Epithelial cell of esophagus (primary cell): ENCODE measurements at regions not wholly inside any gene's neighbourhood (a gene's known extent, or its start where the extent isn't known, plus 50 kb on each side); places are given as distances from the start of the nearest gene placed in this dataset.

Experiments used
- DNase-seq: peaks from one replicate; pipeline ENCODE4 v3.0.0; 2010; ENCODE audit warnings: low read depth
- H3K4me3 ChIP-seq: 2 replicates; pipeline ENCODE4 v1.5.1; 2011; ENCODE audit warnings: mild to moderate bottlenecking, low read length, control low read depth
- TF ChIP-seq, protein P1 (sequence below): IDR thresholded peaks from 2 replicates; pipeline ENCODE4 v1.5.1; 2011; ENCODE audit warnings: low read depth, mild to moderate bottlenecking, low read length, control low read depth, inconsistent platforms; ENCODE audit not compliant: insufficient read depth; ENCODE audit errors: missing control alignments

DNA sequence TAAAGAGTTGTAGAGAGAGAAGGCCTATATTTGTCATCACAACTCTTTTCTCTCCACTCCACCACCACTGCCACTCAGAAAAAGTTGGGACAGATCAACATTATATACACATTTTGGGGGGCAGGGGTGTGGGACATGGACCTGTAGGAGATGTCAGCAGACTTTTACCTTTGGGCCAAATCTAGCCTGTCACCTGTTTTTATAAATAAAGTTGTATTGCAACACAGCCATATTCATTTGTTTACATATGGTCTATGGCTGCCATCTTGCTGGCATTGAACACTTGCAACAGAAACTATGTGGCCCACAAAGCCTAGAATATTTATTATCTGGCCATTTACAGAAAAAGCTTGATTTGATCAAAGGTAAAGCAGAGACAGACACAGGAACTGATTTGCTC lies 250.7 kb downstream of the BTG1 start:
- no peak overlapping the region for H3K4me3 ChIP-seq
- DNase-seq = no peak
- TF ChIP-seq, protein P1, sequence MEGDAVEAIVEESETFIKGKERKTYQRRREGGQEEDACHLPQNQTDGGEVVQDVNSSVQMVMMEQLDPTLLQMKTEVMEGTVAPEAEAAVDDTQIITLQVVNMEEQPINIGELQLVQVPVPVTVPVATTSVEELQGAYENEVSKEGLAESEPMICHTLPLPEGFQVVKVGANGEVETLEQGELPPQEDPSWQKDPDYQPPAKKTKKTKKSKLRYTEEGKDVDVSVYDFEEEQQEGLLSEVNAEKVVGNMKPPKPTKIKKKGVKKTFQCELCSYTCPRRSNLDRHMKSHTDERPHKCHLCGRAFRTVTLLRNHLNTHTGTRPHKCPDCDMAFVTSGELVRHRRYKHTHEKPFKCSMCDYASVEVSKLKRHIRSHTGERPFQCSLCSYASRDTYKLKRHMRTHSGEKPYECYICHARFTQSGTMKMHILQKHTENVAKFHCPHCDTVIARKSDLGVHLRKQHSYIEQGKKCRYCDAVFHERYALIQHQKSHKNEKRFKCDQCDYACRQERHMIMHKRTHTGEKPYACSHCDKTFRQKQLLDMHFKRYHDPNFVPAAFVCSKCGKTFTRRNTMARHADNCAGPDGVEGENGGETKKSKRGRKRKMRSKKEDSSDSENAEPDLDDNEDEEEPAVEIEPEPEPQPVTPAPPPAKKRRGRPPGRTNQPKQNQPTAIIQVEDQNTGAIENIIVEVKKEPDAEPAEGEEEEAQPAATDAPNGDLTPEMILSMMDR = no peak

DNA sequence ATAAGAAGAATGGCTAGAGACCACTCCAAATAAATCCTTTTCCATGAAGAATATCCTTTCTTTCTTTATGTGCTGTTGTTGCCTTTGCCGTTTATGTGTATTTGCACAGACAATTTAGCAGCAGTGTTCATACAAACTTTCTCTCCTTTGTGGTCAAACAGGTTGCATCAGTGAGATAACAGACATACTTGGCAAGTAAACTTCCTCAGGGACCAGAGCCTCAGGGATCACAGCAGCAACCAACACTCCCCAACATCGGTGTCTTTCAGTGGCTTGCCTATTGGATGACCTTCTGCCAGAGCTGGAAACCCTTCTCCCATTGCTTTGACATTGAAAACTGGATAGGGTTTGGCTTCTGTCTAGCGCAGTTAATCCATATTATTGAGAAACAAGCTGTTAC lies 252.2 kb downstream of the BTG1 start:
- peak; percentile 43 for DNase-seq
- TF ChIP-seq, protein P1 = no peak
- no peak overlapping the region for H3K4me3 ChIP-seq

DNA sequence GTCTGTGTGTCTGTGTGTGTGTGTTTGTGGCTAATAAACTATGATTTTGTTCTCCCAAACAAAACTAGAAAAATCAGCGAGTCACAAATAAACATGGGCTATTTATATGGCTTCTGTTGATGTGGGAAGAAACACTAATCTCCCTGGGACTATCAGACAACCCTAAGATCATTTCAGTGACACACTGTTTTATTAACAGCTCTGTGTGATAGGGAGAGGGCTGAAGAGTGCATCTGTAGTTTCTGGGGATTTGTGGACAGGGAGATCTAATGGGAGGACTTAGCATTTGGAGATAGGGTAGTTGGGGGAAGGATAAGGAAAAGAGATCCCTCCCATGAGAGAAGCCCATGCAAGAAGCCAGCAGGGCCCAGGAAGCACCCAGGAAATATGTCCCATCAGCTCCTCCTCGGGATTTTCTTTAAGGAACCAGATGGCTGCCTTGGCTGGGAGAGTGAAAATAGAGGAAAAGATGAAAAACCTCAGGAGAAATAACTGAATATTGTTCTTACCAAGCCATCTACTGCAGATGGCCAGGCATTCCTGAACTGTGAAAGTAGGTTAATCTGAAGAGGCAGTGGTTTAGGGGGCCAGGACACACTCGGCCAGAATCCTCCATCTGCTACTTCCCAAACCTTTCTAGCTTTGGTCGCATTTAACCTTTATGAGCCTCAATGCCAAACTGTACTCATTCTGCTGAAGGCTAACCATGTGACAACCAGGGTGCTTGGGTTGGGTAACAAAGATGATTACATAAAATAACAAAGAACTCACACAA lies 253.4 kb downstream of the BTG1 start:
- no peak overlapping the region for H3K4me3 ChIP-seq
- TF ChIP-seq, protein P1 = no peak
- DNase-seq = no peak

DNA sequence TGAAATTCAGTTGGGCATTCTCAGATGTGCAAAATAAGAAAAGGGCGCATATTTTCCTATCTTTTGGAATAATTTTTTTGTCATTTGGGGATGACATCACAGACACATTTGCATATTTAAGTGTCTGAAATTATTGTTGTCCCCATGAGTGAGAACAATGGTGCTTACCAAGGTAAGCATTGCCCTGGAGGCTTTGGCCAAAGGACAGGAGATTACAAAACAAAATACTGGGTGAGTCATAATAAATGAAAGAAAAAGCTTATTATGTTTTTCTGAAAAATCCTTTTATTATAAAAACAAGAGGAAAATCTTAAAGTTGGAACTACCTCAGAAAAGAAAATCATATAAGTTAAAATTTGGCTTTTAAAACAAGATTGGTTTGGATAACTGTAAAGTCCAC lies 254.9 kb downstream of the BTG1 start:
- TF ChIP-seq, protein P1 = no peak
- no peak overlapping the region for H3K4me3 ChIP-seq
- peak; percentile 69 for DNase-seq

DNA sequence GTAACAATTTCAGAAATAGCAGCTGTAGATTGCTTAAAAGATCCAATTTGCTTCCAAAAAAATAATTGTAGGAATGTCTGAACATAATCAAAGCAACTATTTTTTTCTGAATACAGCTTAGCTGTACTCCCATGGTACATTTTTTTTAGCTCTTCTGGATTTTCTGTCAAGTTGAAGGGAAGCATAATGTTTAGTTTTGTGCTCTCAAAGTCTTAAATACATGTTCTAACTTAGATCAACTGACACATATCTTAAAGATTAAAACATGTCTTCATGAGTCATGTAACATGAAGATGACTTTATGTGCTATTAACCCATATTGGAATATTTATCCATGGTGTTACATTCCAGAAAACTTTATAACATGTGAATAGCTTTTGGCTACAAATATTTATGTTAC lies 255.7 kb downstream of the BTG1 start:
- TF ChIP-seq, protein P1 = no peak
- peak; percentile 52 for DNase-seq
- H3K4me3 ChIP-seq = no peak overlapping the region

DNA sequence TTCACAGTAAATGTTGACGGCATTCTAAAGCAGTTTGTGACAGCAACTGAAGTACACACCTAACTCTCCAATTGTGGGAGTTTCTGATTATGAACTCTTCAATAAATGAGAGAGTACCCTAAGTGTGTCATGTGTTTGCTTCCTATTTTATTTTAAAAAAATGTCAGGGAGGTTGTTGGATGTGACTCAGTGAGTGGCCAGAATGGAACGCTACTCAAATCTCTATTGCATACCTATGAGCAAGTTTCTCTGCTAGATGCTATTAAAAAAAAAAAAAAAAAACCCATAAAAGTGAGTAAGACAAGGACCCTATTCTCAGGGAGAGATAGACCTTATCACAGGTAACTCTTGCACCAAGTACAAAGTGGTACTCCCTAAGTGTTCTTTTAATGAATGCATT lies 256.6 kb downstream of the BTG1 start:
- no peak overlapping the region for H3K4me3 ChIP-seq
- DNase-seq = peak; percentile 10
- TF ChIP-seq, protein P1 = no peak

DNA sequence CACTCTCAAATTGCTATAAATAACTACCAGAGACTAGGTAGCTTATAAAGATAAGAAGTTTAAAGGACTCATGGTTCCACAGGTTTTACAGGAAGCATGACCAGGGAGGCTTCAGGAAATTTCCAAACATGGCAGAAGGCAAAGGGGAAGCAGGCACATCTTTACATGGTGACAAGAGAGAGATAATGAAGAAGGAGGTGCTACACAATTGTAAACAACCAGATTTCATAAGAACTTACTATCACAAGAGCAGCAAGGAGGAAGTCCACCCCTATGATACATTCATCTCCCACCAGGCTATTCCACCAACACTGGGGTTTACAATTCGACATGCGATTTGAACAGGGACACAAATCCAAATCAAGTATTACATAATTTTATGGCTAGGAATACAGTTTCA lies 257.7 kb downstream of the BTG1 start:
- no peak overlapping the region for H3K4me3 ChIP-seq
- TF ChIP-seq, protein P1 = no peak
- no peak for DNase-seq
